Activated CD8-positive, alpha-beta memory T cell treated with anti-CD3 and anti-CD28 coated beads, Interleukin-2, amount 10 ng/mL, durations not matched to agents 7 days and 5 days (primary cell): ENCODE measurements at regions not wholly inside any gene's neighbourhood (a gene's known extent, or its start where the extent isn't known, plus 50 kb on each side); places are given as distances from the start of the nearest gene placed in this dataset.

ENCODE experiments used
- ATAC-seq: fragments of 150-1000 bp; cut with Tn5 transposase; one replicate; pipeline ENCODE4 v1.10.0; 2021; ENCODE audit warnings: moderate library complexity
- CTCF ChIA-PET: fragments of 350-600 bp; sonication (Branson Sonifier 250); formaldehyde crosslinking; loops from one replicate; lab custom pipeline; 2021; ENCODE audit warnings: antibody characterized with exemption; lab: Charles Lee
- DNase-seq: peaks from one replicate; pipeline ENCODE4 v3.0.0-alpha.2; 2020
- H3K27ac Mint-ChIP-seq: one replicate; pipeline ENCODE4 v1.8.0; 2021; ENCODE audit warnings: mild to moderate bottlenecking, mixed read lengths
- H3K27me3 Mint-ChIP-seq: one replicate; pipeline ENCODE4 v1.8.0; 2021; ENCODE audit warnings: mixed read lengths
- H3K36me3 Mint-ChIP-seq: one replicate; pipeline ENCODE4 v1.8.0; 2021; ENCODE audit warnings: mild to moderate bottlenecking, mixed read lengths
- H3K4me1 Mint-ChIP-seq: one replicate; pipeline ENCODE4 v1.8.0; 2021; ENCODE audit warnings: mixed read lengths
- H3K4me3 Mint-ChIP-seq: one replicate; pipeline ENCODE4 v1.8.0; 2021; ENCODE audit warnings: mild to moderate bottlenecking, moderate library complexity, mixed read lengths
- H3K9me3 Mint-ChIP-seq: one replicate; pipeline ENCODE4 v1.8.0; 2022; ENCODE audit warnings: low read depth, mixed read lengths

DNA sequence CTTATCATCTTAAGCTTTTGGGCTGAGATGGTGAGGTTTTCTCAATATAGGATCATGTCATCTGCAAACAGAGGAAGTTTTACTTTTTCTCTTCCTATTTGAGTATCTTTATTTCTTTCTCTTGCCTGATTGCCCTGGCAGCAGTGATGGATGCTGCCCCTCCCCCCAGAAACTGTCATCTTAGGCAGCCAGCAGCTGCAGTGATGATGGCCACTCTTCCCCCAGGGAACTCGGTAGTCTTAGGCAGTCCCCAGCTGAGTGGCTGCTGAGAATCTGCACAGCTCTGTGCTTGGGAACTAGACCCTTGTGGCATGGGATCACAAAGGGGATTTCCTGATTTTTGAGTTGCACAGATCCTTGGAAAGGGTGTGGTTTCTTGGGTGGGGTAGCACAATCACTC, 791.1 kb upstream of the ALCAM start:
- no peak overlapping the region for H3K4me3 Mint-ChIP-seq
- peaks cover 10% of the 10 kb centered on the region for H3K9me3 Mint-ChIP-seq
- CTCF ChIA-PET = no interaction called here
- H3K36me3 Mint-ChIP-seq = no peaks in the 10 kb centered on the region
- DNase-seq = no peak
- H3K4me1 Mint-ChIP-seq = no peaks in the 10 kb centered on the region
- no peak overlapping the region for H3K27ac Mint-ChIP-seq
- H3K27me3 Mint-ChIP-seq = no peaks in the 10 kb centered on the region
- no peak for ATAC-seq

DNA sequence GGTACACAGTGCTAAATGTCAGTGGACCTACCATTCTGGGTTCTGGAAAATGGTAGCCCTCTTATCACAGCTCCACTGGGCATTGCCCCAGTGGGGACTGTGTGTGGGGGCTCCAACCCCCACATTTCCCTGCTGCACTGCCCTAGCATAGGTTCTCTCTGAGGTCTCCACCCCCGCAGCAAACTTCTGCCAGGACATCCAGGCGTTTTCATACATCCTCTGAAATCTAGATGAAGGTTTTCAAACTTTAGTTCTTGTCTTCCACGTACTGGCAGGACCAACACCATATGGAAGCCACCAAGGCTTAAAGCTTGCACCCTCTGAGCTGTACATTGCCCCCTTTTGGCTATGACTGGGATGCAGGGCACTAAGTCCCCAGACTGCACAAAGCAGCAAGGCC, 788.2 kb upstream of the ALCAM start:
- peaks cover 2% of the 10 kb centered on the region for H3K27me3 Mint-ChIP-seq
- peaks cover 10% of the 10 kb centered on the region for H3K9me3 Mint-ChIP-seq
- ATAC-seq = no peak
- no peak overlapping the region for H3K4me3 Mint-ChIP-seq
- no peak for DNase-seq
- no peaks in the 10 kb centered on the region for H3K36me3 Mint-ChIP-seq
- no peaks in the 10 kb centered on the region for H3K4me1 Mint-ChIP-seq
- H3K27ac Mint-ChIP-seq = no peak overlapping the region
- CTCF ChIA-PET = no interaction called here

DNA sequence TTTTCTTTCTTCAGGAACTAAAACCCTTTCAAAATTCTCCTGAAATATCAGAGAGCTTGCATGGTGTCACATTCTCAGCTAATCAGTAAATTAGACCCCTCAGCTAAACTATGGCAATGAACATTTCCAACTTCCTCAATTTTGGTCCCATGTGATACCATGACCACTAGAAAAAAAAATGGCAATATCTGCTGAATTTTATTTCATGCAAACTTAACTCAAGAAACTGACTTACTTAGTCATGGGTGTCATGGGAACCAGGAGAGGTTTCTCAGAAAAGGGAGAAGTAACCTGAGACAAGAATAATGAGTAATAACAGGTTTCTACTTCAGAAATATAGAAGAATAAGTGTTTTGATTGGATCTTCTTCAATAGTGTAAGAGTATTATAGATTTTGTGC, 784.6 kb upstream of the ALCAM start:
- Mint-ChIP-seq H3K9me3 (peaks cover 8% of the 10 kb centered on the region), H3K4me3 (no peak overlapping the region), H3K27me3 (peaks cover 4% of the 10 kb centered on the region), H3K36me3 (no peaks in the 10 kb centered on the region), H3K4me1 (no peaks in the 10 kb centered on the region), H3K27ac (no peak overlapping the region)
- CTCF ChIA-PET = no interaction called here
- ATAC-seq (no peak), DNase-seq (no peak)

DNA sequence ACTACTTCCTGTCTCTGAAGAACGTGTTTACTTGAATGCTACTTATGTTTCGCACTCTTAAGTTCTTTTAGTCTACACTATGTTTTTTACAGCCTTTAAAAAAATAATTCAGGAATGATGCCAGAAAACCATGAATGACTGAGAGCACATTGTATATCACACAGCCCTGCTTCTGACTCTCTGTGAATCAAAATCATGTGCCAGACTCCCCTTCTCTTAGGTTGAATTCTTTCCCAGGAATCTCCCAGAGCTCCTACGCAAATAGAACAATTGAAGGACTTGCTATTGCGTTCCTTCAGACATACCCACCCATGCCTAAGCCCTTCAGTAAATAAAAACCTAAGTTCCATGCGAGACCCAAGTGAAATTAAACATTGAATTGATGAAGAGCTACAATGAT, 782.0 kb upstream of the ALCAM start:
- no peak overlapping the region for H3K4me3 Mint-ChIP-seq
- CTCF ChIA-PET = no interaction called here
- DNase-seq (no peak), ATAC-seq (no peak)
- H3K4me1 Mint-ChIP-seq = no peaks in the 10 kb centered on the region
- H3K36me3 Mint-ChIP-seq = no peaks in the 10 kb centered on the region
- H3K27ac Mint-ChIP-seq = no peak overlapping the region
- H3K9me3 Mint-ChIP-seq = peaks cover under 1% of the 10 kb centered on the region
- peaks cover 4% of the 10 kb centered on the region for H3K27me3 Mint-ChIP-seq

DNA sequence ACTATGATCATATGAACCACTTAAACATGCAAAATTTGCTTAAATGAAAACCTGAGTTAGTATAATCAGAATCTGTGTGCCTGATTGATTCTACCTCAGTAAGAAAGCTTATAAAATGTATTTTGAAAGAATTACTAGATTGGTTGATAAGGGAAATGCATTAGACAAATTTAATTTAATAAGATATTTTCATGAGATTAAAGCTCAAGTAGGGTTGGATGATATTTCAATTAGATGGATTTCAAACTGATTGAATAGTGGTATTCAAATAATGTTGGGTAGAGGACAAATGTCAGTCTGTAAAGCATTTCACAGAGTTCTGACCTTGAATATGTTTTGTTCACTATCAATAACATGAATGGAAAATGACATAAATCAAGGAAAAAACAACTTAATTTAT, 780.4 kb upstream of the ALCAM start:
- H3K4me3 Mint-ChIP-seq = no peak overlapping the region
- no peaks in the 10 kb centered on the region for H3K36me3 Mint-ChIP-seq
- H3K27me3 Mint-ChIP-seq = peaks cover 4% of the 10 kb centered on the region
- no peak for DNase-seq
- no peak overlapping the region for H3K27ac Mint-ChIP-seq
- H3K4me1 Mint-ChIP-seq = no peaks in the 10 kb centered on the region
- H3K9me3 Mint-ChIP-seq = no peaks in the 10 kb centered on the region
- CTCF ChIA-PET = no interaction called here
- no peak for ATAC-seq

DNA sequence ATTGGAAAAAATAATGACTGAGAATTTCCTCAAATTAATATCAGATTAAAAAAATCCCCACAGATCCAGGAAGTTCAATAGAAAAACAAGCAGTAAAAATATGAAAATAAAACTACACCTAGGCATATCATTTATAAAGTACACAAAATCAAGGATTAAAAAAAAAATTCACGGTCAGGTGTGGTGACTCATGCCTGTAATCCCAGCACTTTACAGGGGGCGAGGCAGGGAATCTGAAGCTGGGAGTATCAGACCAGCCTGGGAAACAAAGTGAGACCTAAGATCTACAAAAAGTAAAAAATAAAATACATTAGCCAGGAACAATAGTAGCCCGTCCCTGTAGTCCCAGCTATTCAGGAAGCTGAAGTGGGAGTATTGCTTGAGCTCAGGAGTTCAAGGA, 778.3 kb upstream of the ALCAM start:
- H3K36me3 Mint-ChIP-seq = no peaks in the 10 kb centered on the region
- H3K9me3 Mint-ChIP-seq = no peaks in the 10 kb centered on the region
- CTCF ChIA-PET = no interaction called here
- DNase-seq (no peak), ATAC-seq (no peak)
- no peaks in the 10 kb centered on the region for H3K4me1 Mint-ChIP-seq
- peaks cover 2% of the 10 kb centered on the region for H3K27me3 Mint-ChIP-seq
- no peak overlapping the region for H3K27ac Mint-ChIP-seq
- no peak overlapping the region for H3K4me3 Mint-ChIP-seq

DNA sequence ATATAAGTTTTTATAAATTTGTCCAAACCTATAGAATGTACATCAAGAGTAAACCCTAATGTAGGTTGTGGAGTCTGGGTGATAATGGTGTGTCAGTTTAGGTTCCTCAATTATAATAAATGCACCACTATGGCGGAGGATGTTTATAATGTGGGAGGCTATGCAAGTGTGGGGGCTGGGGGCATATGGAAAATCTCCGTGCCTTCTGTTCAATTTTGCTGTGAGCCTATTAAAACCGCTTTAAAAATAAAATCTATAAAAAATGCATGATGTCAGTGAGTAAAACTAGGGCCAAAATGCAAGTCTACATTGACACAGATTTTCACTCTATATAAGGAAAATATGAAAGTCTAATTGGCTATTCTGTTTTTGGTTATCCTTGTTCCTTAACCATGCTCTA, 774.9 kb upstream of the ALCAM start:
- ATAC-seq (no peak), DNase-seq (no peak)
- CTCF ChIA-PET = interaction anchor here (0.6 kb wide), 1 partner anchor 32 kb away, joined by 3 read pairs; no protein-coding TSS in a partner anchor
- Mint-ChIP-seq H3K27ac (no peak overlapping the region), H3K27me3 (peaks cover 1% of the 10 kb centered on the region), H3K4me3 (no peak overlapping the region), H3K4me1 (no peaks in the 10 kb centered on the region), H3K36me3 (no peaks in the 10 kb centered on the region), H3K9me3 (no peaks in the 10 kb centered on the region)

DNA sequence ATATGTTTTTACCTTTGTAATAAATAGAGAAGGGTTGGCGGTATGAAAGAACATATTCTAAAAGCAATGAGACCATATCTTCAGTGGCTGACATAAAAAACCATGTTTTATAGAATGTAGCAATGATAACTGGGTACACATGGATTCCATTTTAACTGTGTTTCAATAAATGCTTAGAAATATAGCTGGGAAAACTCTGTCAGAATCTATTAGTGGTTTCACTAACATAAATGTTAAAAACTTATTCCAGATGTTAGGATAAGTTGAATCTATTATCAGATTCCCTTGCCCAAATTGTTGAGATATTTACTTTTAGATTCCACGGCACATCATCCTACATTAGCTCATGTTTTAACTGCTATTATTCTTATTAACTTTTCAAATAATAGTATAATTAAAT, 772.2 kb upstream of the ALCAM start:
- no peak for ATAC-seq
- no peak overlapping the region for H3K27ac Mint-ChIP-seq
- no peaks in the 10 kb centered on the region for H3K27me3 Mint-ChIP-seq

DNA sequence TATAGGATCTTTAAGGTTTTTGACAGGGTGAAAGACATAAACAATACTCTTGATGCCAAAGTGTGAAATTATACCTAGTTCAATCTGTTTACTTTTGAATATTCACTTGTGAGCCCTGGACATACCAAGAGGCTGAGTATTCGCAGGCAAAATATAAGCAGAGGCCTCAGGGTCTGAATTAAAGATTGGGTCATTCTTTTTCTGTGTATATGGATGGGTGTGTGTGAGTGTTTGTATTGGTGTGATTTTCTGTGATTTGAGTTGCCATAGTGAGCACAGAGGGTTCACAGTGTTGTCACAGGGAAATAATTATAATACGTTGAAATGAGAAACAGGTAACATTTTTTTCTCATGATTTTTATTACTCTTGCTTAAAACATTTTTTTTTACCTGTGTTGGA, 770.7 kb upstream of the ALCAM start:
- DNase-seq (no peak), ATAC-seq (no peak)
- H3K36me3 Mint-ChIP-seq = no peaks in the 10 kb centered on the region
- H3K27me3 Mint-ChIP-seq = no peaks in the 10 kb centered on the region
- no peak overlapping the region for H3K4me3 Mint-ChIP-seq
- CTCF ChIA-PET = interaction anchor here (0.6 to 1.2 kb wide), 2 partner anchors 23 to 400 kb away, joined by 3 read pairs; no protein-coding TSS in a partner anchor
- H3K9me3 Mint-ChIP-seq = no peaks in the 10 kb centered on the region
- no peaks in the 10 kb centered on the region for H3K4me1 Mint-ChIP-seq
- no peak overlapping the region for H3K27ac Mint-ChIP-seq

More for the DNA sequence above, 772.2 kb upstream of the ALCAM start:
- H3K36me3 Mint-ChIP-seq = no peaks in the 10 kb centered on the region
- H3K4me1 Mint-ChIP-seq = no peaks in the 10 kb centered on the region
- H3K9me3 Mint-ChIP-seq = no peaks in the 10 kb centered on the region
- CTCF ChIA-PET = no interaction called here
- no peak overlapping the region for H3K4me3 Mint-ChIP-seq
- no peak for DNase-seq

DNA sequence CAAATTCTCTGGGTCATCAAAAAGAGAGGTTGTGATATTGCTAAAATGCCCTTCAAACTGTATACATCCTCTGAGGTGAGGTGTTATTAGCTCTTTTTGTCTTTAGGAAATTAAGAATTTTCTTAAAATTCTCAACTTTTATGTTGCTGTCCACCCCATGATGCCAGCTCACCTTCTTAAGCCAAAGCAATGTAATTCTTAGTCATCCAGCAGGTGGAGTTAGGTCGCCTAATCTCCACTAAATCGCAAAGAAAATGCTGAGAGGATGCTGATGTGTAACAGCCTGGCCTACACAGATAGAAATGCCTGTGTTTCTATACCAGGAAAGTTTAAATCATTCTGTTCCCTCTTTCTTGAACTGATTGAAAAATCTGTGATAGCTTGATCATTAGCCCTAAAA, 770.2 kb upstream of the ALCAM start:
- DNase-seq = no peak
- CTCF ChIA-PET = interaction anchor here (0.6 to 1.2 kb wide), 3 partner anchors 22 to 400 kb away, joined by 3 read pairs; no protein-coding TSS in a partner anchor
- Mint-ChIP-seq H3K27me3 (no peaks in the 10 kb centered on the region), H3K4me3 (no peak overlapping the region), H3K4me1 (no peaks in the 10 kb centered on the region), H3K36me3 (no peaks in the 10 kb centered on the region), H3K9me3 (no peaks in the 10 kb centered on the region), H3K27ac (no peak overlapping the region)
- no peak for ATAC-seq

DNA sequence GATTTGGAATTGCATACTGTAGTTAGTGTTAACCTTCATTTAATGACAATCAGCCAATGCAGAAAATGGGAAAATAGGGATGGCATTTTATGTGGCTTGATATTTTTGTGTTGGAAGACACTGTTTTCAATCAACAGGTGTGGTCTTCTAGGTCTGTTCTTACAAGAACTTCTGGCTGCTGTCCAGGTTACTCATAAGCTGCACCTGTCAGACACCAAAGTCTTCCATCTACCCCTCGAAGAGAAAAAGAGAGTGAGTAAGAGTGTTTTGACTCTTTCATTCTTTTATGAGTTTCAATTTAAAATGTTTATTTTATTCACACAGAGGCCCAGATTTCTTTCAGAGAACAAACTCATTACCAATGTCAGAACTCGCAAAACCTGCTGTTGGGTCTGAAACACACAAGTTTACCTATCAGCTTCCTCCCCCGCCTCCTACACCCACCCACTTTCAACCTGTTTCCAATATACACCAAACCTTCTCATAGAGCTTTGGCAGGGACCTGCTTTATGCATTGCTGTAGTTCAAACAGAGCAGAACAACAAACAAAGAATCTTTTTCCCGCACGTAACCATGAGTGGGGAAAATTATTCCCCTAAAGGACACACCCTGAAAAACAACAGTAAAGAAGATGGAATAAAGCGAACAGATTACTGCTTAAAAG, 767.7 kb upstream of the ALCAM start:
- no peak overlapping the region for H3K27ac Mint-ChIP-seq
- H3K4me3 Mint-ChIP-seq = no peak overlapping the region
- no peak for ATAC-seq
- H3K27me3 Mint-ChIP-seq = peaks cover 4% of the 10 kb centered on the region
- CTCF ChIA-PET = no interaction called here
- H3K9me3 Mint-ChIP-seq = no peaks in the 10 kb centered on the region
- H3K4me1 Mint-ChIP-seq = no peaks in the 10 kb centered on the region
- no peak for DNase-seq
- H3K36me3 Mint-ChIP-seq = no peaks in the 10 kb centered on the region

DNA sequence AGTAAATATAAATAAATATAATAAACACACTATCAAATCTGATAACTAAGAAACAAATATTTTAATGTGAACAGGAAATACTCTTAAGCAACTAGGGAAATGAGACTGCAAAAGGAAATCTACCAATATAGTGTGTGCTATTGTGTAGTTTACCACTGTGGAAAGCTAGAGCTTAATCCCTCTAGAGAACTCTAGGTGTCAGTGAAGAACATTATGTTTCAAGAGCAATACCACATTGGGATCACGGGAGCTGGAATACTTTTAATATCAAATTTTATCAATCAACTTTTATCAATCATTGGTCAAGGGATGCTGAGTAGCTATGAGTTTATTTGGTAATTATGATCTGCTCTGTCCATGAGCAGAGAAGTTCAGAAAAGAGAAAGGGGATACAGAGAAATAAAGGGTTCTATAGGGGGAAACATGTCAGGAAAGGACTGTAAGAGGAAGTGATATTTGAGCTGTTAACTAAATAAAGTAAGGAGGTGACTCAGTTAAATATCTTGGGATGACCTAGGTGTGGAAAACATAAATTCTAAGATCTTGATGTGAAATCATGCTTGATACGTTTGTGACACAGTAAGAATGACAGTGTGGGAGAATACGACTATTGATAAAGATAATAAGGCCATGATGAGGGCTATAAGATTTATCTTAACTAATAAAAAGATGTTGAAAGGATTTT, 762.2 kb upstream of the ALCAM start:
- Mint-ChIP-seq H3K36me3 (no peaks in the 10 kb centered on the region), H3K4me1 (no peaks in the 10 kb centered on the region), H3K27ac (no peak overlapping the region), H3K4me3 (no peak overlapping the region), H3K9me3 (no peaks in the 10 kb centered on the region), H3K27me3 (peaks cover 10% of the 10 kb centered on the region)
- ATAC-seq (no peak), DNase-seq (no peak)
- CTCF ChIA-PET = no interaction called here

DNA sequence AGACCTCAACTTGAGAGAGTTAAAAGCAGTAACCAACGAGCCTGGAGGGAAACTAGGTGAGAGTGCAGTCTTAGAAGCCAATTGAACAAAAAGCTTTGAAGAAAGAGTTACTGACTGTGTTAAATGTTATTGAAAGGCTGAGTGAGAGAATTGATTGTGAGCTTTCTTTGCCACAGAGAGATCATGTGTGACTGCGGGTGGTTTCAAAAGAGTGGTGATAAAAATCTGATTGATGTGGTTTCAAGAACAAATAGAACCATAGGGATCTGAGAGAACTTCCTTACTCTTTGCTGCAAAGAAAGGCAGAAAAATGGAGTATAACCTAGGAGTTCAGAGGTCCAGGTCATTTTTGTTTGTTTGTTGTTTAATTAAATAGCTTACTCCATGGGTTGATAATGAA, 759.9 kb upstream of the ALCAM start:
- Mint-ChIP-seq H3K4me1 (no peaks in the 10 kb centered on the region), H3K36me3 (no peaks in the 10 kb centered on the region), H3K27ac (no peak overlapping the region), H3K27me3 (peaks cover 10% of the 10 kb centered on the region), H3K4me3 (no peak overlapping the region), H3K9me3 (no peaks in the 10 kb centered on the region)
- ATAC-seq = no peak
- DNase-seq = no peak
- CTCF ChIA-PET = no interaction called here
